ENCODE measurements at regions not wholly inside any gene's neighbourhood (a gene's known extent, or its start where the extent isn't known, plus 50 kb on each side); places are given as distances from the start of the nearest gene placed in this dataset.

- FAIRE-seq = no peak
Observed at GRCh38 chr4:181647396-181648147, 595.6 kb upstream of the TENM3 start.

GRCh38 chr4:181650033-181650825 lies 593.0 kb upstream of the TENM3 start:
- no peak for FAIRE-seq

GRCh38 chr4:181656748-181657147 lies 586.5 kb upstream of the TENM3 start:
- FAIRE-seq = no peak

GRCh38 chr4:181659202-181659601 lies 584.0 kb upstream of the TENM3 start:
- no peak for FAIRE-seq

- FAIRE-seq = no peak
Observed at GRCh38 chr4:181659876-181660275, 583.3 kb upstream of the TENM3 start.

- FAIRE-seq = no peak
Observed at GRCh38 chr4:181661090-181661489, 582.1 kb upstream of the TENM3 start.

- FAIRE-seq = no peak
Observed at GRCh38 chr4:181661923-181662322, 581.3 kb upstream of the TENM3 start.

GRCh38 chr4:181662383-181662782 lies 580.8 kb upstream of the TENM3 start:
- FAIRE-seq = no peak

GRCh38 chr4:181670506-181670905 lies 572.7 kb upstream of the TENM3 start:
- FAIRE-seq = no peak

GRCh38 chr4:181671672-181672071 lies 571.5 kb upstream of the TENM3 start:
- FAIRE-seq = no peak

- FAIRE-seq = no peak
Observed at GRCh38 chr4:181672751-181673150, 570.5 kb upstream of the TENM3 start.

GRCh38 chr4:181674315-181674875 lies 568.8 kb upstream of the TENM3 start:
- no peak for FAIRE-seq

GRCh38 chr4:181676546-181676945 lies 566.7 kb upstream of the TENM3 start:
- no peak for FAIRE-seq

GRCh38 chr4:181677201-181677600 lies 566.0 kb upstream of the TENM3 start:
- no peak for FAIRE-seq

- FAIRE-seq = no peak
Observed at GRCh38 chr4:181677621-181678020, 565.6 kb upstream of the TENM3 start.

- no peak for FAIRE-seq
Observed at GRCh38 chr4:181679754-181680153, 563.4 kb upstream of the TENM3 start.

- no peak for FAIRE-seq
Observed at GRCh38 chr4:181682367-181683047, 560.7 kb upstream of the TENM3 start.

GRCh38 chr4:181684310-181684709 lies 558.9 kb upstream of the TENM3 start:
- no peak for FAIRE-seq

- FAIRE-seq = no peak
Observed at GRCh38 chr4:181685461-181685860, 557.7 kb upstream of the TENM3 start.

- no peak for FAIRE-seq
Observed at GRCh38 chr4:181685911-181686310, 557.3 kb upstream of the TENM3 start.

- FAIRE-seq = no peak
Observed at GRCh38 chr4:181687116-181687515, 556.1 kb upstream of the TENM3 start.

- FAIRE-seq = no peak
Observed at GRCh38 chr4:181688432-181688831, 554.8 kb upstream of the TENM3 start.

GRCh38 chr4:181688872-181689271 lies 554.3 kb upstream of the TENM3 start:
- FAIRE-seq = no peak
